ENCODE measurements at regions not wholly inside any gene's neighbourhood (a gene's known extent, or its start where the extent isn't known, plus 50 kb on each side); places are given as distances from the start of the nearest gene placed in this dataset.

DNA sequence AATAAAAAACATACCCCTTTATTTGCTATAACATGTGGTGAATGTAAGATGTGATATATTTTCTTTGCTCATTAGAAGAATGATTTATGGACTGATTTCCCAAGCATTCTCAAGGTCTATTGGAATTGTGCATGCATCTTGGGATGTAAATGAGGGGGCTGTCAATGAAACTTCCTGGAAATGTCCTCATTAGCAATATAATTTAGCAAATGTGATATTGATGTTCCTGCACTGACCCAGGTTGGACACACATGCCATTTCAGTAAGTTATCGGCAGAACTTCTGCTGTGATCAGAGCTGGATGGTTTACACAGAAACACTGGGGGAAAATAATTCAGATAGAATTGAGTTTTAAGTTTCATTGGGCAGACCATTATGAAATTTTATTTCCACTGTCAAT lies 99.9 kb downstream of the ELOVL4 start:
- TF ChIP-seq CTCF (IDR thresholded peaks at IDR 0.05; ENCODE audit: insufficient read depth in 1 of 2, low read depth in 1 of 2, low read length in 1 of 2, severe bottlenecking in 1 of 2, unreplicated experiment in 1 of 2): no peak
- H3K9me3 ChIP-seq: no peaks in the 10 kb centered on the region
- POLR2A ChIA-PET: no interaction called here
- H3K4me3 Mint-ChIP-seq (ENCODE audit: unreplicated experiment): no peak overlapping the region
- BruUV-seq (replicated peaks): no TSS peak
- intact Hi-C loops (cut with micrococcal nuclease; ENCODE audit: unreplicated experiment): no loop called here
- CTCF ChIA-PET: no interaction called here
- H3K4me1 ChIP-seq: no peaks in the 10 kb centered on the region
- peaks cover 8% of the 10 kb centered on the region for H3K9me3 Mint-ChIP-seq (ENCODE audit: unreplicated experiment)
- no peaks in the 10 kb centered on the region for H3K36me3 Mint-ChIP-seq (ENCODE audit: insufficient read depth, unreplicated experiment)
- H3K27me3 Mint-ChIP-seq (ENCODE audit: insufficient read depth, unreplicated experiment): peaks cover 13% of the 10 kb centered on the region
- no peak overlapping the region for H3K4me3 ChIP-seq (ENCODE audit: low read depth, low read length)
- H3K27ac Mint-ChIP-seq (ENCODE audit: unreplicated experiment): no peak overlapping the region
- H3K27me3 ChIP-seq (replicated peaks; ENCODE audit: control insufficient read depth, insufficient read depth, low read length): no peaks in the 10 kb centered on the region
- no peaks in the 10 kb centered on the region for H3K36me3 ChIP-seq (ENCODE audit: control insufficient read depth, insufficient read depth, low read length)
- no peaks in the 10 kb centered on the region for H3K4me1 Mint-ChIP-seq (ENCODE audit: low read depth, unreplicated experiment)
- no peak for DNase-seq

- no peak for DNase-seq
- H3K9me3 Mint-ChIP-seq (ENCODE audit: unreplicated experiment): no peaks in the 10 kb centered on the region
- H3K27me3 Mint-ChIP-seq (ENCODE audit: insufficient read depth, unreplicated experiment): peaks cover 5% of the 10 kb centered on the region
- no peaks in the 10 kb centered on the region for H3K36me3 Mint-ChIP-seq (ENCODE audit: insufficient read depth, unreplicated experiment)
- ChIA-PET CTCF (interaction anchor here (1.2 kb wide), 1 partner anchor 26 kb away, joined by 5 read pairs; no protein-coding TSS in a partner anchor), POLR2A (no interaction called here)
- no peaks in the 10 kb centered on the region for H3K4me1 Mint-ChIP-seq (ENCODE audit: low read depth, unreplicated experiment)
- no peak overlapping the region for H3K4me3 ChIP-seq (ENCODE audit: low read depth, low read length)
- no peaks in the 10 kb centered on the region for H3K36me3 ChIP-seq (ENCODE audit: control insufficient read depth, insufficient read depth, low read length)
- H3K4me1 ChIP-seq: no peaks in the 10 kb centered on the region
- no peaks in the 10 kb centered on the region; the same call in 1 of the 2 replicates for H3K9me3 ChIP-seq
- H3K4me3 Mint-ChIP-seq (ENCODE audit: unreplicated experiment): no peak overlapping the region
- no peak overlapping the region for H3K27ac Mint-ChIP-seq (ENCODE audit: unreplicated experiment)
- TF ChIP-seq CTCF (IDR thresholded peaks at IDR 0.05; ENCODE audit: insufficient read depth in 1 of 2, low read depth in 1 of 2, low read length in 1 of 2, severe bottlenecking in 1 of 2, unreplicated experiment in 1 of 2): no peak
- intact Hi-C loops (cut with micrococcal nuclease; ENCODE audit: unreplicated experiment): no loop called here
- no TSS peak for BruUV-seq (replicated peaks)
- no peaks in the 10 kb centered on the region for H3K27me3 ChIP-seq (replicated peaks; ENCODE audit: control insufficient read depth, insufficient read depth, low read length)
Measured at GRCh38 chr6:79842376-79843040, 104.8 kb downstream of the ELOVL4 start.

GRCh38 chr6:79841577-79842375 lies 105.6 kb downstream of the ELOVL4 start:
- POLR2A ChIA-PET: no interaction called here
- no peaks in the 10 kb centered on the region for H3K27me3 ChIP-seq (replicated peaks; ENCODE audit: control insufficient read depth, insufficient read depth, low read length)
- Mint-ChIP-seq H3K4me3 (ENCODE audit: unreplicated experiment) (no peak overlapping the region), H3K9me3 (ENCODE audit: unreplicated experiment) (no peaks in the 10 kb centered on the region), H3K27ac (ENCODE audit: unreplicated experiment) (no peak overlapping the region), H3K27me3 (ENCODE audit: insufficient read depth, unreplicated experiment) (peaks cover 5% of the 10 kb centered on the region), H3K4me1 (ENCODE audit: low read depth, unreplicated experiment) (no peaks in the 10 kb centered on the region), H3K36me3 (ENCODE audit: insufficient read depth, unreplicated experiment) (no peaks in the 10 kb centered on the region)
- TF ChIP-seq CTCF (IDR thresholded peaks at IDR 0.05; ENCODE audit: insufficient read depth in 1 of 2, low read depth in 1 of 2, low read length in 1 of 2, severe bottlenecking in 1 of 2, unreplicated experiment in 1 of 2): no peak
- DNase-seq: no peak
- no peaks in the 10 kb centered on the region for H3K4me1 ChIP-seq
- no peak overlapping the region for H3K4me3 ChIP-seq (ENCODE audit: low read depth, low read length)
- intact Hi-C loops (cut with micrococcal nuclease; ENCODE audit: unreplicated experiment): no loop called here
- H3K9me3 ChIP-seq: no peaks in the 10 kb centered on the region; the same call in 1 of the 2 replicates
- no peaks in the 10 kb centered on the region for H3K36me3 ChIP-seq (ENCODE audit: control insufficient read depth, insufficient read depth, low read length)
- BruUV-seq (replicated peaks): no TSS peak
- CTCF ChIA-PET: interaction anchor here (0.7 kb wide), 1 partner anchor 27 kb away, joined by 3 read pairs; no protein-coding TSS in a partner anchor

Measured in Caco-2 (cell line).